Gastrocnemius medialis (tissue), 4 donors: ENCODE measurements at regions not wholly inside any gene's neighbourhood (a gene's known extent, or its start where the extent isn't known, plus 50 kb on each side); places are given as distances from the start of the nearest gene placed in this dataset.

Experiments used
- CTCF ChIP-seq, 5 experiments: fragments of 450-650 bp in 3 of 5; fragments of 200-600 bp in 2 of 5; sonication (generic) in 2 of 5; IDR thresholded peaks in 4 of 5; conservative IDR thresholded peaks in 1 of 5; 1 replicate in 4 of 5; 2 replicates in 1 of 5; pipeline ENCODE4 v1.5.1; 2016 to 2019; ENCODE audit warnings: antibody characterized with exemption in 5 of 5, mild to moderate bottlenecking in 3 of 5, moderate library complexity in 3 of 5
- POLR2A ChIP-seq, 2 donors: fragments of 450-650 bp; IDR thresholded peaks; one replicate each; pipeline ENCODE4 v1.6.1; 2017; ENCODE audit warnings: antibody characterized with exemption in 2 of 2, mild to moderate bottlenecking in 2 of 2, moderate library complexity in 2 of 2

GRCh38 chr11:70597751-70598625, 199.7 kb downstream of the CTTN start:
- TF ChIP-seq CTCF (IDR thresholded peaks at IDR 0.05 in 4 of 5, conservative IDR thresholded peaks at IDR 0.05 in 1 of 5) (no peak), POLR2A (IDR thresholded peaks at IDR 0.05) (no peak)
